Body of pancreas (tissue), 4 donors: ENCODE measurements at regions not wholly inside any gene's neighbourhood (a gene's known extent, or its start where the extent isn't known, plus 50 kb on each side); places are given as distances from the start of the nearest gene placed in this dataset.

Source experiments
- POLR2A ChIP-seq, 3 donors: fragments of 450-650 bp; IDR thresholded peaks; one replicate each; pipeline ENCODE4 v1.6.1; 2016; ENCODE audit warnings: antibody characterized with exemption in 3 of 3, mild to moderate bottlenecking in 2 of 3
- TF ChIP-seq, protein P1 (sequence below), 7 experiments: fragments of 450-650 bp in 4 of 7; fragments of 200-600 bp in 3 of 7; sonication (generic) in 3 of 7; IDR thresholded peaks; one replicate each; pipeline ENCODE4 v1.5.1; 2016 to 2019; ENCODE audit warnings: antibody characterized with exemption in 7 of 7

DNA sequence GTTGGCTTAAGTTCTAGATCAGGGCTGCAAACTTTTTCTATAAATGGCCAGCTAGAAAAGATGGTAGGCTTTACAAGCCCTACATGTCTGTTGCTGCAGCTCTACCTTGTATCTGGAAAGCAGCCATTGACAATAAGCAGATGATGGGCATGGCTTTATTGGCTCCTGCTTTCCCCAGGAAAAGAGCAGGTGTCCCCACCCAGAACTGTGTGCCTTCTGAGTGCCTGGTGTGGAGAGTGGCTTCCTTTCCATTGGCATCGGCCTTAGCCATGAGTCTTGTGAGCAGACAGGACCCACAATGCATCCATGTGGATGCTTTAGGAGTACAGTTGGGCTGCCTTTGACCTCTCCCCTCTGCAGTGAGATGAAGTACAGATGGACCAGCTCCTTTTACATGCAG is 120.2 kb downstream of the CD8B2 start:
- TF ChIP-seq, protein P1, sequence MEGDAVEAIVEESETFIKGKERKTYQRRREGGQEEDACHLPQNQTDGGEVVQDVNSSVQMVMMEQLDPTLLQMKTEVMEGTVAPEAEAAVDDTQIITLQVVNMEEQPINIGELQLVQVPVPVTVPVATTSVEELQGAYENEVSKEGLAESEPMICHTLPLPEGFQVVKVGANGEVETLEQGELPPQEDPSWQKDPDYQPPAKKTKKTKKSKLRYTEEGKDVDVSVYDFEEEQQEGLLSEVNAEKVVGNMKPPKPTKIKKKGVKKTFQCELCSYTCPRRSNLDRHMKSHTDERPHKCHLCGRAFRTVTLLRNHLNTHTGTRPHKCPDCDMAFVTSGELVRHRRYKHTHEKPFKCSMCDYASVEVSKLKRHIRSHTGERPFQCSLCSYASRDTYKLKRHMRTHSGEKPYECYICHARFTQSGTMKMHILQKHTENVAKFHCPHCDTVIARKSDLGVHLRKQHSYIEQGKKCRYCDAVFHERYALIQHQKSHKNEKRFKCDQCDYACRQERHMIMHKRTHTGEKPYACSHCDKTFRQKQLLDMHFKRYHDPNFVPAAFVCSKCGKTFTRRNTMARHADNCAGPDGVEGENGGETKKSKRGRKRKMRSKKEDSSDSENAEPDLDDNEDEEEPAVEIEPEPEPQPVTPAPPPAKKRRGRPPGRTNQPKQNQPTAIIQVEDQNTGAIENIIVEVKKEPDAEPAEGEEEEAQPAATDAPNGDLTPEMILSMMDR (IDR thresholded peaks at IDR 0.05): no peak
- TF ChIP-seq POLR2A (IDR thresholded peaks at IDR 0.05): no peak
